ENCODE measurements at regions not wholly inside any gene's neighbourhood (a gene's known extent, or its start where the extent isn't known, plus 50 kb on each side); places are given as distances from the start of the nearest gene placed in this dataset.
A peak's percentile ranks its signal among the peaks of the same experiment; 100 is the strongest.
"Not testable (repeated sequence)": the region's sequence is repeated elsewhere in the genome, so short reads cannot be mapped to it uniquely, and the experiment has no call there.

DNA sequence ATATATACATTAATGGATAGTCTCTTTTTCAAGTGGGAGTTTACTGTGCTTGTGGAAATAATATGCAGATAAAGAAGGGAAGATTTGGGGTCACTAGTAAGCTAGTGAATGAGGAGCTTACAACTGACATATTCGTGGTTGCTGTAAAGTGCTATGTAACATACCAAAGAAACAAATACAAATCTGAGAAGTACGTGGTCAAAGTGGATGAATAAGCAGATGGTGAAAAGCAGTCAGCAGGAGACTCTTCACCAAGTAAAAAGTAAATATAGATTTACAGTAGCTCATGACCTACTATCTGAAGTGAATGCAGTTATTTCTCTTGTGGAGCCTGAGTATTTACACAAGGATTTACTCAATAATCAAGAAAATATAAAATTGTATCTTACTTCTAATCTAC, 136.6 kb upstream of the ELAC2 start:
- Histone ChIP-seq H3K36me3 (ENCODE audit: control insufficient read depth, insufficient read depth, low read length) (no peaks in the 10 kb centered on the region), H3K9me3 (ENCODE audit: control insufficient read depth, insufficient read depth, low read length) (no peaks in the 10 kb centered on the region), H3K4me3 (ENCODE audit: low read depth, low read length) (no peak overlapping the region), H3K4me1 (ENCODE audit: control insufficient read depth, insufficient read depth, low read length) (no peaks in the 10 kb centered on the region), H3K27me3 (ENCODE audit: control insufficient read depth, insufficient read depth, low read length) (no peaks in the 10 kb centered on the region), H3K27ac (ENCODE audit: low read depth, low read length) (no peak overlapping the region)
- WGBS (ENCODE audit: insufficient coverage): no CpG with 5 or more reads among the region's 2 CpGs
- no peak for DNase-seq (ENCODE audit: low read depth in 4 of 6, low spot score in 6 of 6)

DNA sequence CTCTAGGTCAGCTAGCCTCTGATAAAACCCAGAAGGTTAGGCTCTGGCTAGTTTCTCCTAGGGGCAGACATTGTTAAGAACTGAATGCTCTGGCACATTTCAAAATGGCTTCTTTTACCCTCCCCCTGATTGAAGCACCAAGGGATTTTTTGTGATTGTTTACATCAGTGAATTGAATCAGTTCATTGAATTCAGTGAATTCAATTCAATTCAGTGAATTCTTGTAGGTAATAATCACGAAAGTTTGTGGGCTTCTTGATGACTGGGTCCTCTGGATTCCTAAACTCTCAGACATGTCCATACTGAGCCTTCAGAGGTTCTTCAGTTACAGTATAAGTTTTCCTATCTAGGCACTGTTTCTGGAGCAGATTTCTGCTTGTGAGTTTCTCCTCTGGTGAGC, 135.2 kb upstream of the ELAC2 start:
- no peak overlapping the region for H3K27ac ChIP-seq (ENCODE audit: low read depth, low read length)
- no peaks in the 10 kb centered on the region for H3K36me3 ChIP-seq (ENCODE audit: control insufficient read depth, insufficient read depth, low read length)
- H3K9me3 ChIP-seq (ENCODE audit: control insufficient read depth, insufficient read depth, low read length): no peaks in the 10 kb centered on the region
- no peaks in the 10 kb centered on the region for H3K4me1 ChIP-seq (ENCODE audit: control insufficient read depth, insufficient read depth, low read length)
- WGBS (ENCODE audit: insufficient coverage): no CpG with 5 or more reads among the region's 1 CpG
- no peak overlapping the region for H3K4me3 ChIP-seq (ENCODE audit: low read depth, low read length)
- no peak for DNase-seq (ENCODE audit: low read depth in 4 of 6, low spot score in 6 of 6)
- no peaks in the 10 kb centered on the region for H3K27me3 ChIP-seq (ENCODE audit: control insufficient read depth, insufficient read depth, low read length)

DNA sequence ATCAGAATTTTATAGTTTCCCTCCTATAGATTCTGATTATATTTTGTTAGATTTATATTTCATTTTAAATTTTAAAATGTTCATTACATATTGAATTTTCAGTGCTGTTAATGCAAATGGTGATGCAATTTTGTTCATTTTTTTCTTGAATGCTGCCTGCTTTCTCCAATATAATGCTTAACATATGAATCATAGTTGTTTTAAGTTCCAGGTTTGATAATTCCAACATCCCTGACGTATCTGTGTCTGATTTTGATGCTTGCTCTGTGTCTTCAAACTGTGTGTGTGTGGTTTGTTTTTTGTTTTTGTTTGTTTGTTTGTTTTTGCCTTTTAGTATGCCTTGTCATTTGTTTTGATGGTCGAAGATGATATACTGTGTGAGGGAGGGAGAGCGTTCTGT, 134.7 kb upstream of the ELAC2 start:
- no peak overlapping the region for H3K4me3 ChIP-seq (ENCODE audit: low read depth, low read length)
- no peaks in the 10 kb centered on the region for H3K4me1 ChIP-seq (ENCODE audit: control insufficient read depth, insufficient read depth, low read length)
- no peaks in the 10 kb centered on the region for H3K9me3 ChIP-seq (ENCODE audit: control insufficient read depth, insufficient read depth, low read length)
- no peak for DNase-seq (ENCODE audit: low read depth in 4 of 6, low spot score in 6 of 6)
- WGBS (ENCODE audit: insufficient coverage): 100% methylated on average over 1 of the region's 3 CpGs
- no peaks in the 10 kb centered on the region for H3K27me3 ChIP-seq (ENCODE audit: control insufficient read depth, insufficient read depth, low read length)
- no peak overlapping the region for H3K27ac ChIP-seq (ENCODE audit: low read depth, low read length)
- no peaks in the 10 kb centered on the region for H3K36me3 ChIP-seq (ENCODE audit: control insufficient read depth, insufficient read depth, low read length)

DNA sequence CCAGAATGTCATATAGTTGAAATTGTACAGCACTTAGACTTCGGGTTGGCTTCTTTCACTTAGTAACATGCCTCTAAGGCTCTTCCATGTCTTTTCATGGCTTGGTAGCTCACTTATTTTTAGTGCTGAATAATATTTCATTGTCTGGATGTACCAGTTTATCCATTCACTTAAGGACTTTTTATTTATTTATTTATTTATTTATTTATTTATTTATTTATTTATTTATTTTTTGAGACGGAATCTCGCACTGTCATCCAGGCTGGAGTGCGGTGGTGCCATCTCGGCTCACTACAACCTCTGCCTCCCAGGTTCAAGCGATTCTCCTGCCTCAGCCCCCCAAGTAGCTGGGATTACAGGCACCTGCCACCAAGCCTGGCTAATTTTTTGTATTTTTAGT, 132.9 kb upstream of the ELAC2 start:
- DNase-seq (ENCODE audit: low read depth in 4 of 6, low spot score in 6 of 6); H3K4me1 ChIP-seq (ENCODE audit: control insufficient read depth, insufficient read depth, low read length); H3K4me3 ChIP-seq (ENCODE audit: low read depth, low read length); H3K36me3 ChIP-seq (ENCODE audit: control insufficient read depth, insufficient read depth, low read length); H3K27ac ChIP-seq (ENCODE audit: low read depth, low read length); H3K27me3 ChIP-seq (ENCODE audit: control insufficient read depth, insufficient read depth, low read length); H3K9me3 ChIP-seq (ENCODE audit: control insufficient read depth, insufficient read depth, low read length): not testable (repeated sequence)
- WGBS (ENCODE audit: insufficient coverage): 100% methylated on average over 1 of the region's 6 CpGs

DNA sequence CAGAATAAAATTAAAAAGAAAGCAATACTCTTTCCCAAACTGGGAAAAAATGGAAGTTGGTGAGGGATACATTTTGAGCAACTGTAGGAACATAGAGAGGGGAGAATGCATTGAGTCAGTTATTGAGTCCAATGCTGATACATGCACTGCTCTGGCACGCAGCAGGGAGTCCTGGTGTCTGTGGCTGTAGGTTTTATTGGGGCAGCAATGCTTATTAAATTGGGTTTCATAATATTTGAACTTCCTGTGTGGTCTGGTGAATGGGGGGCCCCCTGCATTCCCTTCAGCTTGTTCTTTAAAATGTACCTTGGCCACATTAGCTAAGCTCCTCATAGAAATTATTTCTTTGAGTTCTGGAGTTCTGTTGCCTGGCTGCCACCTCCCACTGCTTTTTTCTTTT, 125.2 kb upstream of the ELAC2 start:
- H3K27ac ChIP-seq (ENCODE audit: low read depth, low read length): no peak overlapping the region
- no CpG with 5 or more reads among the region's 1 CpG for WGBS (ENCODE audit: insufficient coverage)
- H3K27me3 ChIP-seq (ENCODE audit: control insufficient read depth, insufficient read depth, low read length): no peaks in the 10 kb centered on the region
- no peaks in the 10 kb centered on the region for H3K36me3 ChIP-seq (ENCODE audit: control insufficient read depth, insufficient read depth, low read length)
- peaks cover 2% of the 10 kb centered on the region for H3K9me3 ChIP-seq (ENCODE audit: control insufficient read depth, insufficient read depth, low read length)
- H3K4me1 ChIP-seq (ENCODE audit: control insufficient read depth, insufficient read depth, low read length): no peaks in the 10 kb centered on the region
- no peak for DNase-seq (ENCODE audit: low read depth in 4 of 6, low spot score in 6 of 6)
- no peak overlapping the region for H3K4me3 ChIP-seq (ENCODE audit: low read depth, low read length)

DNA sequence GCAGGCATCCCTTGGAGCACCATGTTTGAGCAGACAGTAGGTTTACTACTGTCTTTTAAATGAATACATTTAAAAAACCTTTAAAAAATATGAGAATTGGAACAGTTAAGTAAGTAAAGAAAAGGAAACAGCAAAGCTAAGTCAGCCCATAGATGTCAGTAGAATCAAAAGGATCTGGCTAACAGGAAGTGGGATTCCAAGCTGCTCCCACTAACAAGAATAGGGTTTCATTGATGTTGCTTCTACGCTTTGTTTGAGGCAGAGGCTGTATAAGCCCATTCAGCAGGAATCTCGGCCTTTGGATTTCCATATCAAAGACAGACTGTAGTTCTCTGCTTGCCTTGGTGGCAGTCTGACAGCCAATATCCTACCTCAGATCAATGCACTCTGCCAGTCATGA, 122.9 kb upstream of the ELAC2 start:
- Histone ChIP-seq H3K27ac (ENCODE audit: low read depth, low read length) (no peak overlapping the region), H3K9me3 (ENCODE audit: control insufficient read depth, insufficient read depth, low read length) (peaks cover 2% of the 10 kb centered on the region), H3K4me1 (ENCODE audit: control insufficient read depth, insufficient read depth, low read length) (no peaks in the 10 kb centered on the region), H3K4me3 (ENCODE audit: low read depth, low read length) (no peak overlapping the region), H3K27me3 (ENCODE audit: control insufficient read depth, insufficient read depth, low read length) (no peaks in the 10 kb centered on the region), H3K36me3 (ENCODE audit: control insufficient read depth, insufficient read depth, low read length) (no peaks in the 10 kb centered on the region)
- 35% methylated on average over 2 of the region's 2 CpGs for WGBS (ENCODE audit: insufficient coverage)
- DNase-seq (ENCODE audit: low read depth in 4 of 6, low spot score in 6 of 6): peak in 3 of 6 donors; percentile 7 to 63 (median 31)

DNA sequence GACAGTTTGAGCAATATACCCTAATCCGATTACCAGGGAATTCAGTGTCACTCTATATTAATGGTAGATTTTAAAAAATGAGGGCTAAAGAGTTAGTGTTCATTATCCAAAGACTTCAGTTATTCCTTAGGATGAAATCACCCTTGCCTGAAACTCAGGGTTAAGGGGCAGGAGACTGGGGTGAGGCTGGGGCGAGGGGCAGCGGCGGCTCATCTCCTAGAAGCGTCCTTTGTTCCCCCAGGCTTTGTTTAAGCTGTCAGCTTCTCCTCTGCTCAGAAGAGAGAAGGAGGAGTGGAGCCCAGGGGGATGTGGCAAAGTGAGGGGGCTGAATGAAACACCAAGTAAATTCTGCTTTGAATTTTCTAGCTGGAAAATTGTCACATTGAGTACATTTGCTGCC, 117.7 kb upstream of the ELAC2 start:
- Histone ChIP-seq H3K4me3 (ENCODE audit: low read depth, low read length) (no peak overlapping the region), H3K27me3 (ENCODE audit: control insufficient read depth, insufficient read depth, low read length) (no peaks in the 10 kb centered on the region), H3K27ac (ENCODE audit: low read depth, low read length) (no peak overlapping the region), H3K4me1 (ENCODE audit: control insufficient read depth, insufficient read depth, low read length) (no peaks in the 10 kb centered on the region), H3K36me3 (ENCODE audit: control insufficient read depth, insufficient read depth, low read length) (no peaks in the 10 kb centered on the region), H3K9me3 (ENCODE audit: control insufficient read depth, insufficient read depth, low read length) (peaks cover 2% of the 10 kb centered on the region)
- WGBS (ENCODE audit: insufficient coverage): 24% methylated on average over 3 of the region's 5 CpGs
- no peak for DNase-seq (ENCODE audit: low read depth in 4 of 6, low spot score in 6 of 6)

DNA sequence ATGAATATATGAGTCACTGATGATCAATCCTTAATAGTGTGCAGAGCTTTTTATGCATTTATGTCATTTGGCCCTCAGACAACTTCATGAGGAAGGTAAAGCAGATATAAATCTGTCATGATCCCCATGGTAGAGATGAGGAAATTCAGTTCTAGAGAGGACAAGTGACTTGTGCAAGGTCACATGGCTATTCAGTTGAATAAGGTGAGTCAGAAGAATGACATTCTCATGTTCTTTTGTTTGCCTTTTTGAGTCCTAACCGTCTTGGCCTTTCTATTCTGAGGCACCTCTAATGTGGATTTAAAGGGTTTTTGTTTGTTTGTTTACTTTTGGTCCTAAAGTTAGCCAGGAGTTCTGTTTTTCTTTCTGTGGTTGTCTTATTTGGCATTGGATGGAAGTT, 116.2 kb upstream of the ELAC2 start:
- no peaks in the 10 kb centered on the region for H3K36me3 ChIP-seq (ENCODE audit: control insufficient read depth, insufficient read depth, low read length)
- no peak overlapping the region for H3K4me3 ChIP-seq (ENCODE audit: low read depth, low read length)
- H3K9me3 ChIP-seq (ENCODE audit: control insufficient read depth, insufficient read depth, low read length): peaks cover 2% of the 10 kb centered on the region
- DNase-seq (ENCODE audit: low read depth in 4 of 6, low spot score in 6 of 6): no peak
- no peak overlapping the region for H3K27ac ChIP-seq (ENCODE audit: low read depth, low read length)
- H3K4me1 ChIP-seq (ENCODE audit: control insufficient read depth, insufficient read depth, low read length): no peaks in the 10 kb centered on the region
- no peaks in the 10 kb centered on the region for H3K27me3 ChIP-seq (ENCODE audit: control insufficient read depth, insufficient read depth, low read length)
- 25% methylated on average over 1 of the region's 1 CpG for WGBS (ENCODE audit: insufficient coverage)

DNA sequence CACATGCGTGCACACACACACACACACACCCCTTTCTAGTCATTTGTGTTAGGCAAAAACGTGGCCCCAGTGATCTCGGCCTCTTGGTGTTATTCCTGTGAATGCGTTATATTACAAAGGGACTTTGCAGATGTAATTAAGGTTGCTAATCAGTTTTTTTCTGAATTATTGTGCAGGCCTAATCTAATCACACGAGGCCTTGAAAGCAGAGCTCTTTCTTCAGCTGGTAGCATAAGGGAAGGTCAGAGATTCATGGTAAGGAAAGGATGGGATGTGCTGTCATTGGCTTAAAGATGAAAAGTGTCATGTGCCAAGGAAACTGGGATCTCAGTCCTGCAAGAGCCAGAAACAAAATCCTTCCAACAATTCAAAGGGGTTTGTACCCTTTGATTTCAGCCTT, 113.4 kb upstream of the ELAC2 start:
- no peak overlapping the region for H3K4me3 ChIP-seq (ENCODE audit: low read depth, low read length)
- H3K9me3 ChIP-seq (ENCODE audit: control insufficient read depth, insufficient read depth, low read length): no peaks in the 10 kb centered on the region
- WGBS (ENCODE audit: insufficient coverage): 76% methylated on average over 2 of the region's 5 CpGs
- DNase-seq (ENCODE audit: low read depth in 4 of 6, low spot score in 6 of 6): no peak
- no peak overlapping the region for H3K27ac ChIP-seq (ENCODE audit: low read depth, low read length)
- no peaks in the 10 kb centered on the region for H3K27me3 ChIP-seq (ENCODE audit: control insufficient read depth, insufficient read depth, low read length)
- H3K36me3 ChIP-seq (ENCODE audit: control insufficient read depth, insufficient read depth, low read length): no peaks in the 10 kb centered on the region
- H3K4me1 ChIP-seq (ENCODE audit: control insufficient read depth, insufficient read depth, low read length): no peaks in the 10 kb centered on the region

DNA sequence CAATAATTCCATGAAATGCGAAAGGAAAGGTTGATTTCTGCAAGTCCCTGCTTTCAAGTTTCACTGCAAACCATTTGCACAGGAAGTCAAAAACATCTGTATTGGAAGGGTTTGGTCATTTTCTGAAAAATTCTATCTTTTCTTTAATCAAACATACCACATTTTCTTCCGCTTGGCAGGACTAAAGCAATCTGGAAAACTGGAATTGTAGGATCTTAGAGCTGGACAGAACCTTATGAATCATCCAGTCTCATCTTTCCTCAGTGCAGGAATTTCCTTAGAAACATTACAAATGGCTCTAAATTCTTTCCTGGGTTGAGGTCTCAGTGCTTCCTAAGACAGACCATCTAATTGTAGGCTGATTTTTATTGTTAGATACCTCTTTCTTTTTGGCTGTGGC, 111.5 kb upstream of the ELAC2 start:
- no peaks in the 10 kb centered on the region for H3K9me3 ChIP-seq (ENCODE audit: control insufficient read depth, insufficient read depth, low read length)
- H3K27me3 ChIP-seq (ENCODE audit: control insufficient read depth, insufficient read depth, low read length): no peaks in the 10 kb centered on the region
- no peak overlapping the region for H3K4me3 ChIP-seq (ENCODE audit: low read depth, low read length)
- H3K4me1 ChIP-seq (ENCODE audit: control insufficient read depth, insufficient read depth, low read length): no peaks in the 10 kb centered on the region
- WGBS (ENCODE audit: insufficient coverage): no CpG with 5 or more reads among the region's 2 CpGs
- no peak for DNase-seq (ENCODE audit: low read depth in 4 of 6, low spot score in 6 of 6)
- no peaks in the 10 kb centered on the region for H3K36me3 ChIP-seq (ENCODE audit: control insufficient read depth, insufficient read depth, low read length)
- H3K27ac ChIP-seq (ENCODE audit: low read depth, low read length): no peak overlapping the region
